Suppressor macrophage treated with lipopolysaccharide for 1 hour (primary cell): ENCODE measurements at regions not wholly inside any gene's neighbourhood (a gene's known extent, or its start where the extent isn't known, plus 50 kb on each side); places are given as distances from the start of the nearest gene placed in this dataset.
"Not testable (repeated sequence)": the region's sequence is repeated elsewhere in the genome, so short reads cannot be mapped to it uniquely, and the experiment has no call there.

Experiments
- DNase-seq, 3 donors: peaks; one replicate each; pipeline ENCODE4 v3.0.0-alpha.2; 2020 to 2022

GRCh38 chr14:23763394-23763793 lies 127.2 kb downstream of the DHRS2 start:
- DNase-seq, result no peak

GRCh38 chr14:23766737-23767401 lies 130.7 kb downstream of the DHRS2 start:
- DNase-seq, result no peak

- DNase-seq, result not testable (repeated sequence)
Observed at GRCh38 chr14:23769221-23769728, 133.1 kb downstream of the DHRS2 start.

- no peak for DNase-seq
Observed at GRCh38 chr14:23773981-23774380, 137.8 kb downstream of the DHRS2 start.

- no peak for DNase-seq
Observed at GRCh38 chr14:23776296-23776695, 140.1 kb downstream of the DHRS2 start.

GRCh38 chr14:23785208-23785607 lies 149.0 kb downstream of the DHRS2 start:
- DNase-seq, result no peak

GRCh38 chr14:23787436-23787835 lies 151.3 kb downstream of the DHRS2 start:
- no peak for DNase-seq

GRCh38 chr14:23789696-23790095 lies 153.5 kb downstream of the DHRS2 start:
- no peak for DNase-seq

GRCh38 chr14:23793532-23793931 lies 157.4 kb downstream of the DHRS2 start:
- no peak for DNase-seq

GRCh38 chr14:23800811-23801210 lies 152.8 kb upstream of the DHRS4 start:
- no peak for DNase-seq

- DNase-seq, result no peak
Observed at GRCh38 chr14:23801766-23802165, 151.8 kb upstream of the DHRS4 start.

GRCh38 chr14:23804817-23805216 lies 148.8 kb upstream of the DHRS4 start:
- no peak for DNase-seq

- no peak for DNase-seq
Observed at GRCh38 chr14:23805761-23806160, 147.8 kb upstream of the DHRS4 start.

- DNase-seq, result no peak
Observed at GRCh38 chr14:23814527-23815256, 138.9 kb upstream of the DHRS4 start.

- no peak for DNase-seq
Observed at GRCh38 chr14:23816371-23816770, 137.2 kb upstream of the DHRS4 start.

GRCh38 chr14:23817164-23817767 lies 136.3 kb upstream of the DHRS4 start:
- DNase-seq, result no peak

GRCh38 chr14:23827100-23827892 lies 126.3 kb upstream of the DHRS4 start:
- no peak for DNase-seq

GRCh38 chr14:23828001-23828400 lies 125.6 kb upstream of the DHRS4 start:
- no peak for DNase-seq

- peak; percentile 31 to 74 (median 72) for DNase-seq
Observed at GRCh38 chr14:23828616-23829015, 125.0 kb upstream of the DHRS4 start.

- DNase-seq, result peak; percentile 57 to 71 (median 70)
Observed at GRCh38 chr14:23829736-23830471, 123.7 kb upstream of the DHRS4 start.

- DNase-seq, result peak; percentile 20 to 29 (median 26)
Observed at GRCh38 chr14:23831596-23831995, 122.0 kb upstream of the DHRS4 start.

GRCh38 chr14:23861666-23862065 lies 91.9 kb upstream of the DHRS4 start:
- no peak for DNase-seq
